DOHH2 (cell line): ENCODE measurements at regions not wholly inside any gene's neighbourhood (a gene's known extent, or its start where the extent isn't known, plus 50 kb on each side); places are given as distances from the start of the nearest gene placed in this dataset.

ENCODE experiments used
- EZH2phosphoT487 ChIP-seq: fragments of 200-600 bp; sonication (generic); IDR thresholded peaks from 2 replicates; pipeline ENCODE4 v1.6.1; 2017; ENCODE audit warnings: borderline replicate concordance, mild to moderate bottlenecking, antibody characterized with exemption, low read length, moderate library complexity, mixed read lengths
- TF ChIP-seq, protein P1 (sequence below): fragments of 200-600 bp; sonication (generic); IDR thresholded peaks from one replicate; pipeline ENCODE4 v1.5.1; 2014; ENCODE audit warnings: antibody characterized with exemption, mild to moderate bottlenecking, low read depth, low read length; ENCODE audit not compliant: poor library complexity, severe bottlenecking

GRCh38 chr6:34616227-34616585 is 60.1 kb upstream of the SPDEF start:
- TF ChIP-seq, protein P1, sequence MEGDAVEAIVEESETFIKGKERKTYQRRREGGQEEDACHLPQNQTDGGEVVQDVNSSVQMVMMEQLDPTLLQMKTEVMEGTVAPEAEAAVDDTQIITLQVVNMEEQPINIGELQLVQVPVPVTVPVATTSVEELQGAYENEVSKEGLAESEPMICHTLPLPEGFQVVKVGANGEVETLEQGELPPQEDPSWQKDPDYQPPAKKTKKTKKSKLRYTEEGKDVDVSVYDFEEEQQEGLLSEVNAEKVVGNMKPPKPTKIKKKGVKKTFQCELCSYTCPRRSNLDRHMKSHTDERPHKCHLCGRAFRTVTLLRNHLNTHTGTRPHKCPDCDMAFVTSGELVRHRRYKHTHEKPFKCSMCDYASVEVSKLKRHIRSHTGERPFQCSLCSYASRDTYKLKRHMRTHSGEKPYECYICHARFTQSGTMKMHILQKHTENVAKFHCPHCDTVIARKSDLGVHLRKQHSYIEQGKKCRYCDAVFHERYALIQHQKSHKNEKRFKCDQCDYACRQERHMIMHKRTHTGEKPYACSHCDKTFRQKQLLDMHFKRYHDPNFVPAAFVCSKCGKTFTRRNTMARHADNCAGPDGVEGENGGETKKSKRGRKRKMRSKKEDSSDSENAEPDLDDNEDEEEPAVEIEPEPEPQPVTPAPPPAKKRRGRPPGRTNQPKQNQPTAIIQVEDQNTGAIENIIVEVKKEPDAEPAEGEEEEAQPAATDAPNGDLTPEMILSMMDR: no peak
- no peak for TF ChIP-seq EZH2phosphoT487
